WTC11 (cell line): ENCODE measurements at regions not wholly inside any gene's neighbourhood (a gene's known extent, or its start where the extent isn't known, plus 50 kb on each side); places are given as distances from the start of the nearest gene placed in this dataset.

Source experiments
- CTCF ChIP-seq: fragments of 200-600 bp; IDR thresholded peaks from 2 replicates; pipeline ENCODE4 v1.8.0; 2022; ENCODE audit warnings: antibody characterized with exemption
- NFYB ChIP-seq: sonication (generic); formaldehyde crosslinking; conservative IDR thresholded peaks from 2 replicates; pipeline ENCODE4 v1.8.0; 2022; ENCODE audit warnings: low read depth, missing genetic modification reagents
- NR2C2 ChIP-seq: sonication (generic); formaldehyde crosslinking; IDR thresholded peaks from 2 replicates; pipeline ENCODE4 v1.8.0; 2022; ENCODE audit warnings: mild to moderate bottlenecking, missing genetic modification reagents
- SP1 ChIP-seq: sonication (generic); formaldehyde crosslinking; conservative IDR thresholded peaks from 2 replicates; pipeline ENCODE4 v1.8.1; 2022; ENCODE audit warnings: missing genetic modification reagents
- STAT6 ChIP-seq: sonication (generic); formaldehyde crosslinking; conservative IDR thresholded peaks from 2 replicates; pipeline ENCODE4 v1.8.1; 2023; ENCODE audit warnings: mild to moderate bottlenecking, low read depth, missing genetic modification reagents, moderate library complexity

- no peak for TF ChIP-seq CTCF
- TF ChIP-seq NFYB = no peak
- TF ChIP-seq NR2C2 (CRISPR knock-in tag) = no peak
- no peak for TF ChIP-seq SP1 (CRISPR knock-in tag)
- no peak for TF ChIP-seq STAT6
Observed at GRCh38 chr1:201731142-201731541, 97.8 kb upstream of the IPO9 start.
